DOHH2 (cell line): ENCODE measurements at regions not wholly inside any gene's neighbourhood (a gene's known extent, or its start where the extent isn't known, plus 50 kb on each side); places are given as distances from the start of the nearest gene placed in this dataset.

ENCODE experiments used
- EZH2phosphoT487 ChIP-seq: fragments of 200-600 bp; sonication (generic); IDR thresholded peaks from 2 replicates; pipeline ENCODE4 v1.6.1; 2017; ENCODE audit warnings: borderline replicate concordance, mild to moderate bottlenecking, antibody characterized with exemption, low read length, moderate library complexity, mixed read lengths
- TF ChIP-seq, protein P1 (sequence below): fragments of 200-600 bp; sonication (generic); IDR thresholded peaks from one replicate; pipeline ENCODE4 v1.5.1; 2014; ENCODE audit warnings: antibody characterized with exemption, mild to moderate bottlenecking, low read depth, low read length; ENCODE audit not compliant: poor library complexity, severe bottlenecking

GRCh38 chr2:182655750-182656149 is 60.3 kb upstream of the DNAJC10 start:
- TF ChIP-seq, protein P1, sequence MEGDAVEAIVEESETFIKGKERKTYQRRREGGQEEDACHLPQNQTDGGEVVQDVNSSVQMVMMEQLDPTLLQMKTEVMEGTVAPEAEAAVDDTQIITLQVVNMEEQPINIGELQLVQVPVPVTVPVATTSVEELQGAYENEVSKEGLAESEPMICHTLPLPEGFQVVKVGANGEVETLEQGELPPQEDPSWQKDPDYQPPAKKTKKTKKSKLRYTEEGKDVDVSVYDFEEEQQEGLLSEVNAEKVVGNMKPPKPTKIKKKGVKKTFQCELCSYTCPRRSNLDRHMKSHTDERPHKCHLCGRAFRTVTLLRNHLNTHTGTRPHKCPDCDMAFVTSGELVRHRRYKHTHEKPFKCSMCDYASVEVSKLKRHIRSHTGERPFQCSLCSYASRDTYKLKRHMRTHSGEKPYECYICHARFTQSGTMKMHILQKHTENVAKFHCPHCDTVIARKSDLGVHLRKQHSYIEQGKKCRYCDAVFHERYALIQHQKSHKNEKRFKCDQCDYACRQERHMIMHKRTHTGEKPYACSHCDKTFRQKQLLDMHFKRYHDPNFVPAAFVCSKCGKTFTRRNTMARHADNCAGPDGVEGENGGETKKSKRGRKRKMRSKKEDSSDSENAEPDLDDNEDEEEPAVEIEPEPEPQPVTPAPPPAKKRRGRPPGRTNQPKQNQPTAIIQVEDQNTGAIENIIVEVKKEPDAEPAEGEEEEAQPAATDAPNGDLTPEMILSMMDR = no peak
- TF ChIP-seq EZH2phosphoT487 = no peak
